AG04449 (cell line): ENCODE measurements at regions not wholly inside any gene's neighbourhood (a gene's known extent, or its start where the extent isn't known, plus 50 kb on each side); places are given as distances from the start of the nearest gene placed in this dataset.
"Not testable (repeated sequence)": the region's sequence is repeated elsewhere in the genome, so short reads cannot be mapped to it uniquely, and the experiment has no call there.

Experiments
- CTCF ChIA-PET: fragments of 350-600 bp; formaldehyde crosslinking; extraction: SDS; loops from one replicate; lab custom pipeline; 2021; ENCODE audit warnings: antibody characterized with exemption; lab: Yijun Ruan, JAX
- POLR2A ChIA-PET: fragments of 400-600, 350-600 bp; formaldehyde crosslinking; extraction: SDS; loops from one replicate; lab custom pipeline; 2020; ENCODE audit warnings: antibody characterized with exemption, inconsistent platforms; lab: Yijun Ruan, JAX
- DNase-seq: peaks from one replicate; pipeline ENCODE4 v3.0.0-alpha.2; 2010; ENCODE audit warnings: low read depth, low spot score
- H3K4me3 ChIP-seq: 2 replicates; pipeline ENCODE4 v1.5.1; 2011; ENCODE audit warnings: low read depth, mild to moderate bottlenecking, control low read depth, low read length

DNA sequence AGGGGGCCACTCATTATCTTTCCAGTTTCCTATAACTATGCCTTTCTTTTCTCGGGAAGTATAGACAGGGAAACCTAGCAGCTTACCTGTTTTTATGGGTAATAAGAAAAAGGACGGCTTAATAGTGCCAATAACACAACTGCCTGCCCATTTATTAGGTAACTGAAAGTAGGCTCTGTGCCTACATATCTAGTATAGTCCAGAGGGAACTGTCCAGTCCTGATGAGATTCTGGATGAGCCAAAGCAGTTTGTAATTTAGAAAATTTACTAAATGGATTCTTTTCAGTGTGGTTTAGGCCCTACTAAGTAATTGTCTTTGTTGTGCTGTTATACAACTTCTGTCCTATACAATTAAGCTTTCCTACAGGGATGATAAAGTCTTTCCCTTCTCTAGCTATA is 125.5 kb upstream of the CCZ1B start:
- POLR2A ChIA-PET, DNase-seq, CTCF ChIA-PET, H3K4me3 ChIP-seq: not testable (repeated sequence)

DNA sequence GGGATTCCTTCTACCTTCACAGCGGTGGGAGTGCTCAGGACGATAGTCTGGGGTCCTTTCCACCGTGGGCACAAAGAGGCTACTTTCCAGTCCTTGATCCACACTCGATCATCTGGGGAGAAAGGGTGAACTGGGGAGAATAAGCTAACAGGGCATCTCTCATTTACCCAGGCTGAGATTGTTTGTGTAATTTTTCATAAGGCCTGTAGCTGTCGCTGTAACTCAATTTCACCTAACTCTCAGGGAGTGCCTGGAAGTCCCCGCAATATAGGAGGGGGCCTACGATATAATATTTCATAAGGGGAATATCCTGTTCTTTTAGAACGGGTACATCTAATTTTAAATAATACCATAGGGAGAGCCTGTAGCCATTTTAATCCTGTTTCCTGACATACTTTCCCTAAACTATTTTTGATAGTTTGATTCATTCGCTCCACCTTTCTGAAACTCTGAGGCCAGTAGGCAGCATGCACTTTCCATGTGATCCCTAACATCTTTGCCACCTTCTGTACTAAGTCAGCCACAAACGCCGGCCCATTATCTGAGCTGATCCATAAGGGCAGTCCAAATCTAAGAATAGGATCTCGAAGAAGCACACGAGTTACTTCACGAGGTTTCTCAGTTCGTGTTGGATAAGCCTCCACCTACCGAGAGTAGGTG is 127.2 kb upstream of the CCZ1B start:
- POLR2A ChIA-PET, H3K4me3 ChIP-seq, DNase-seq: not testable (repeated sequence)
- CTCF ChIA-PET, result interaction anchor here (0.6 to 1.1 kb wide), 2 partner anchors 589 to 695 kb away, joined by 3 to 4 read pairs; no protein-coding TSS in a partner anchor

DNA sequence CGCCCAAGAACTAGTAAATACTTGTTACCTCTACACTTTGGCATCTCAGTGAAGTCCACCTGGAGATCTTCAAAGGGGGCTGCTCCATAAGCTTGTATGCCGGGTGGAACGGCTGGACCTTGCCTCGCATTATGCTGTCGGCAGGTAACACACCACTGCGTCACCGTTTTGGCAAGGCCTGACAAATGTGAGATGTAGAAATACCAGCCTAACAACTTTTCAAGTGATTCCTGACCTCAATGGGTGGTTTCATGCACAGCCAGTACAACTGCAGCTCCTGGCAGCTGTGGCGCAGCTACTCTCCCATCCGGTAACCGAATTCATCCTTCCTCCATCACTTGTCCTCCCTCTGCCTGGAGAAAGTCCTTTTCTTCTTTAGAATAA is 127.7 kb upstream of the CCZ1B start:
- POLR2A ChIA-PET, DNase-seq, H3K4me3 ChIP-seq: not testable (repeated sequence)
- CTCF ChIA-PET, result interaction anchor here (0.6 to 1.1 kb wide), 2 partner anchors 588 to 694 kb away, joined by 3 to 4 read pairs; no protein-coding TSS in a partner anchor

GRCh38 chr7:6955385-6955784 is 129.3 kb upstream of the CCZ1B start:
- H3K4me3 ChIP-seq, POLR2A ChIA-PET, CTCF ChIA-PET, DNase-seq: not testable (repeated sequence)

DNA sequence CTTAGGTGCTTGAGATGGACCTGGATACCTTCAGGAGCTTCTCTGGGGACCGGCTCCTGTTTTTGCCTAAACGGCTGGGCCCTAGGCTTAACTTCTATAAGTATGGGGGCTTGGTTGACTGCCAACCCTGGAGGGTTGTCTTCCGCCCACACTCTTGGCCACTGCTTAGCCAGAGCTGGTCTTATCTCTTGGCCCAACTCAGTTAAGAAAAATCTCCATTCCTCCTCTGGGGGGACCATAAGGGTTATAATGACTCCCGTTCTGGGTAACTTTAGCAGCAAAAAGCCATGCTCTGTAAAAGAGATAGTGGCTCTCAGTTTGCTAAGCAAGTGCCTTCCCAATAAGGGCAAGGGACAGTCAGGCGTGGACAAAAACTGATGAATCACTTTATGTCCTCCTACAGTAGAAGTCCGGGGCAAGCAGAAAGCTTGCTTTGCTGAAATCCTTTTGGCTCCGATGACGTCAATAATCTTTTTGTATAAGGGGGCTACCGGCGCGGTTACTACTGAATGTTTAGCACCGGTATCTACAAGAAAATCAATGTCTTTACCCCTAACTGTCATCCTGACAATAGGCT is 130.0 kb upstream of the CCZ1B start:
- CTCF ChIA-PET, result not testable (repeated sequence)

GRCh38 chr7:6958371-6958770 is 132.3 kb upstream of the CCZ1B start:
- CTCF ChIA-PET, POLR2A ChIA-PET, H3K4me3 ChIP-seq, DNase-seq: not testable (repeated sequence)

More for the DNA sequence above, 130.0 kb upstream of the CCZ1B start:
- DNase-seq, POLR2A ChIA-PET, H3K4me3 ChIP-seq: not testable (repeated sequence)

GRCh38 chr7:6959942-6960341 is 133.9 kb upstream of the CCZ1B start:
- DNase-seq, CTCF ChIA-PET, POLR2A ChIA-PET: not testable (repeated sequence)

DNA sequence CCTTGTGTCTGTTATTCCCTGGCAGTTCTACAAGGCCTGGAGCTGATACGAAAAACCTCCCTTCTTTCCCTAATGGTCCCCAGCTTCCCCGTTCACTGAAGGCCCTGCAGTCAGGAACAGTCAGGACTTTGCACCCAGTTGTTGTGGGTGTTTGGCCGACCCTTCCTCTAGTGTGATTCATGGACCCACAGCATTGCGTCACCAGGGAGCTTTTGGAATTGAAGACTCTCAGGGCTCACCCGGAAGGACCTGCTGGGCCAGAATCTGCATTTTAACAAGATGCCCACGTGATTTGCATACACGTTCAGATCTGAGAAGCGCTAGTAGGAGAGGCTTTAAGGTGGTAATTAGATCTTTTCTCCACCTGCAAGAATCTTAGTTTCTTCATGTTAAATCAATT is 136.8 kb upstream of the CCZ1B start:
- H3K4me3 ChIP-seq, CTCF ChIA-PET, POLR2A ChIA-PET, DNase-seq: not testable (repeated sequence)

More at GRCh38 chr7:6959942-6960341, 133.9 kb upstream of the CCZ1B start:
- H3K4me3 ChIP-seq, result not testable (repeated sequence)

DNA sequence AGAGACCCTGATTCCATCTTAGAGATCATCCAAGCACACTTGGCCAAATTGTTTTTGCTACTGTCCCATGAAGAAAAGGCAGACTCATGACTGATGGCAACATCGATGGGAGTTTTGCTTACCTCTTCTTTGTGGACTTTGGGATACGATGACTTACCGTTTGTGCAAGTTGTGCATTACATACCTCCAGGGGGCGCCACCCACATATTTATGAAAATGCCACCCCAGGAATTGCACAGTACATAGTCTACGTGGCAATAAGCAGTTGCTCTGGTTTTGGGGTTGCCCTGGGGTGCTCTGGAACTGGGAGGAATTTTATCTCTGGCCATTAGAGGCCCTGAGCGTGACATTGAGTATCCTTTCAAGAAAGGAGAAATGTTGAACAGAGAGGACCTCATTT is 139.0 kb upstream of the CCZ1B start:
- CTCF ChIA-PET, DNase-seq, POLR2A ChIA-PET, H3K4me3 ChIP-seq: not testable (repeated sequence)

- CTCF ChIA-PET, result not testable (repeated sequence)
Observed at GRCh38 chr7:6970180-6970579, 144.1 kb upstream of the CCZ1B start.

DNA sequence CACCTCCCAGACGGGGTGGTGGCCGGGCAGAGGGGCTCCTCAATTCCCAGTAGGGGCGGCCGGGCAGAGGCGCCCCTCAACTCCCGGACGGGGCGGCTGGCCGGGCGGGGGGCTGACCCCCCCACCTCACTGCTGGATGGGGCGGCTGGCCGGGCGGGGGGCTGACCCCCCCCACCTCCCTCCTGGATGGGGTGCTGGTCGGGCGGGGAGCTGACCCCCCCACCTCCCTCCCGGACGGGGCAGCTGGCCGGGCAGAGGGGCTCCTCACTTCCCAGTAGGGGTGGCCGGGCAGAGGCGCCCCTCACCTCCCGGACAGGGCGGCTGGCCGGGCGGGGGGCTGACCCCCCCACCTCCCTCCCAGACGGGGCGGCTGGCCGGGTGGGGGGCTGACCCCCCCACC is 148.8 kb upstream of the CCZ1B start:
- CTCF ChIA-PET, POLR2A ChIA-PET, DNase-seq, H3K4me3 ChIP-seq: not testable (repeated sequence)

More at GRCh38 chr7:6970180-6970579, 144.1 kb upstream of the CCZ1B start:
- POLR2A ChIA-PET, DNase-seq, H3K4me3 ChIP-seq: not testable (repeated sequence)

- CTCF ChIA-PET, POLR2A ChIA-PET, DNase-seq, H3K4me3 ChIP-seq: not testable (repeated sequence)
Observed at GRCh38 chr7:6975346-6975745, 149.3 kb upstream of the CCZ1B start.

DNA sequence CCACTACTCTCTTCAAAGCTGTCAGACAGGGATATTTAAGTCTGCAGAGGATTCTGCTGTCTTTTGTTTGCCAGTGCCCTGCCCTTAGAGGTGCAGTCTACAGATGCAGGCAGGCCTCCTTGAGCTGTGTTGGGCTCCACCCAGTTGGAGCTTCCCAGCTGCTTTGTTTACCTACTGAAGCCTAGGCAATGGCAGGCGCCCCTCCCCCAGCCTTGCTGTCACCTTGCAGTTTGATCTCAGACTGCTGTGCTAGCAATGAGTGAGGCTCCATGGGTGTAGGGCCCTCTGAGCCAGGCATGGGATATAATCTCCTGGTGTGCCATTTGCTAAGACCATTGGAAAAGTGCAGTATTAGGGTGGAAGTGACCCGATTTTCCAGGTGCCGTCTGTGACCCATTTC is 151.3 kb upstream of the CCZ1B start:
- H3K4me3 ChIP-seq, DNase-seq, CTCF ChIA-PET, POLR2A ChIA-PET: not testable (repeated sequence)

- DNase-seq, CTCF ChIA-PET, POLR2A ChIA-PET, H3K4me3 ChIP-seq: not testable (repeated sequence)
Observed at GRCh38 chr7:6978326-6978725, 152.3 kb upstream of the CCZ1B start.

GRCh38 chr7:6979456-6979855 is 153.4 kb upstream of the CCZ1B start:
- CTCF ChIA-PET, DNase-seq, POLR2A ChIA-PET, H3K4me3 ChIP-seq: not testable (repeated sequence)

DNA sequence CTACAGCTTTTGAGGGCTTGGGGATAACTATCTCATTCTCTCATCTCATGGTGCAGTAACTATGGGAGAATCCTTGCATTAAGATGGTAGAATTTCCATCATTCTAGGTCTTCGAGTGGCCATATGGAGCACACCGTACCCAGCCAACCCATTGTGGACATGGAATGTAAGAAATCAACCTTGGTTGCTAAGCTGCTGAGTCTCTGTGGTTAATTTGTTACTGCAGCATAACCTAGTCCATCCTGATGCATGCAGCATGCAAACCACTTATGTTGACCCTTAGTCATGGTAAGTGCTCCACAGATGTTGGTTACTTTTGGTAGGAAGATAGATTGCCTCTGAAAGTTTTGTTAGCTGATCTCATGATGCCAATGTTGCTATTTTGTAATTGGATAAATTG is 156.3 kb upstream of the CCZ1B start:
- POLR2A ChIA-PET, CTCF ChIA-PET, H3K4me3 ChIP-seq, DNase-seq: not testable (repeated sequence)

DNA sequence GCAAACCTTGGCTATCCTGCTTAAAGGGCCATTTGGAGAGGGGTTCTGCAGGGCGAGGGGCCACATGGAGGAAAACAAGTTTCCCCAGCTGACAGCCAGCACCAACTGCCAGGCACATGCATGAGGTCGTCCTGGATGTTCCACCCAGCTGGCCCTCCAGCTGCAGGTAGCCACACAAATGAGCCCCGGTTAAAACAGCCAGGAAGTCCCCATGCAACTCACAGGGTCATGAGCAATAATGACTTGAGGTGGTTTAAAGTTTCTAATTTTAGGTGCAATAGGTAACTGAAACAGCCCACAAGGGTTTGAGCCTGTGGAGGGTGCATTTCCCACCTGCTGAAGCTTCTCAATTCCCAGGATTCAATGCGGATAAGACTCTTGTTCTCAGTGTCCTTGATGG is 160.8 kb upstream of the CCZ1B start:
- POLR2A ChIA-PET, H3K4me3 ChIP-seq, DNase-seq, CTCF ChIA-PET: not testable (repeated sequence)
